DND-41 (cell line): ENCODE measurements at regions not wholly inside any gene's neighbourhood (a gene's known extent, or its start where the extent isn't known, plus 50 kb on each side); places are given as distances from the start of the nearest gene placed in this dataset.

Source experiments
- ATAC-seq: fragments of 200-7000 bp; cut with Tn5 transposase; 3 replicates; pipeline ENCODE4 v1.9.1; 2021; ENCODE audit warnings: low read depth; ENCODE audit not compliant: insufficient read depth
- DNase-seq: peaks from one replicate; pipeline ENCODE4 v3.0.0-alpha.2; 2020
- H2AFZ ChIP-seq: 2 replicates; pipeline ENCODE4 v1.6.0; 2012; ENCODE audit warnings: low read depth, low read length
- H3K27ac ChIP-seq: 2 replicates; pipeline ENCODE4 v1.5.1; 2012; ENCODE audit warnings: low read length, inconsistent platforms
- H3K27me3 ChIP-seq: fragments of 200-600 bp; sonication (generic); 2 replicates; pipeline ENCODE4 v1.6.0; 2012; ENCODE audit warnings: low read length, mild to moderate bottlenecking, inconsistent platforms; ENCODE audit not compliant: insufficient read depth, poor library complexity
- H3K36me3 ChIP-seq: 2 replicates; pipeline ENCODE4 v1.5.1; 2012; ENCODE audit warnings: low read length, inconsistent platforms; ENCODE audit not compliant: insufficient read depth
- H3K4me1 ChIP-seq: 2 replicates; pipeline ENCODE4 v1.5.1; 2012; ENCODE audit warnings: mild to moderate bottlenecking, low read length; ENCODE audit not compliant: insufficient read depth
- H3K4me2 ChIP-seq: 2 replicates; pipeline ENCODE4 v1.6.0; 2012; ENCODE audit warnings: mild to moderate bottlenecking, moderate library complexity, low read length, inconsistent platforms; ENCODE audit not compliant: insufficient read depth
- H3K4me3 ChIP-seq, 2 experiments: fragments of 200-600 bp in 1 of 2; shearing (Covaris generic) in 1 of 2; 2 replicates each; pipeline ENCODE4 v1.5.1; 2012 to 2016; ENCODE audit warnings: inconsistent platforms in 2 of 2, low read length in 2 of 2, mild to moderate bottlenecking in 2 of 2, low read depth in 1 of 2, moderate library complexity in 1 of 2
- H3K79me2 ChIP-seq: 2 replicates; pipeline ENCODE4 v1.6.0; 2012; ENCODE audit warnings: low read length, inconsistent platforms; ENCODE audit not compliant: insufficient read depth
- H3K9ac ChIP-seq: 2 replicates; pipeline ENCODE4 v1.6.0; 2012; ENCODE audit warnings: low read depth, mild to moderate bottlenecking, inconsistent platforms, low read length, moderate library complexity
- H3K9me3 ChIP-seq: 2 replicates; pipeline ENCODE4 v1.5.1; 2012; ENCODE audit warnings: low read length, moderate library complexity, mild to moderate bottlenecking, inconsistent platforms; ENCODE audit not compliant: insufficient read depth, severe bottlenecking
- H4K20me1 ChIP-seq: 2 replicates; pipeline ENCODE4 v1.6.0; 2012; ENCODE audit warnings: low read length; ENCODE audit not compliant: insufficient read depth
- CTCF ChIP-seq: IDR thresholded peaks from 2 replicates; pipeline ENCODE4 v1.5.1; 2012; ENCODE audit warnings: borderline replicate concordance, low read length, moderate library complexity, mild to moderate bottlenecking; ENCODE audit not compliant: poor library complexity, severe bottlenecking; ENCODE audit errors: extremely low read depth
- EZH2 ChIP-seq: IDR thresholded peaks from 3 replicates; pipeline ENCODE4 v1.6.1; 2012; ENCODE audit warnings: borderline replicate concordance, low read depth, mild to moderate bottlenecking, moderate library complexity, low read length, inconsistent platforms; ENCODE audit not compliant: severe bottlenecking

DNA sequence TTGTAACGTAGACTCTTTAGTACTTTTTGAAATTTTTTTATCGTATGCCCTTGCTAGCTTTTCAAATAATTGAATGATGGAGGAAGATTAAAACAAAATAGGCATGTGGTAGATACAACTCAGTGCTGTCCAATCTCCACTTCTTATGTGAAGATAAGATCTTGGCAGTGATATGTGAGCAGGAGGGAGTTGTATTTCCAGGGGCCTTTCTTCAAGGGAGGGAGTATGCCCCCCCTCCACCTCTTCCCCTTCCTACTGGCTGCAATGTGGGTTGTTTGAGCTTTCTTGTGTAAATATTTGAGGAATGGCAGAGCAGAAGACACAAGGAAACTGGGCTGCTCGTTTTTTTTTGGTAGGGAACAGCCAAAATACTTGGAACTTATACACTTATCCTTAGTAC is 374.9 kb downstream of the PSAT1 start:
- Histone ChIP-seq H3K9me3 (no peaks in the 10 kb centered on the region), H3K9ac (no peak overlapping the region), H3K27ac (no peak overlapping the region), H3K79me2 (no peaks in the 10 kb centered on the region), H2AFZ (no peak overlapping the region), H3K4me2 (no peak overlapping the region), H4K20me1 (no peaks in the 10 kb centered on the region), H3K4me1 (no peaks in the 10 kb centered on the region), H3K36me3 (no peaks in the 10 kb centered on the region), H3K27me3 (peaks cover 3% of the 10 kb centered on the region), H3K4me3 (no peak overlapping the region)
- TF ChIP-seq CTCF (no peak), EZH2 (no peak)
- no peak for ATAC-seq
- DNase-seq, result no peak

DNA sequence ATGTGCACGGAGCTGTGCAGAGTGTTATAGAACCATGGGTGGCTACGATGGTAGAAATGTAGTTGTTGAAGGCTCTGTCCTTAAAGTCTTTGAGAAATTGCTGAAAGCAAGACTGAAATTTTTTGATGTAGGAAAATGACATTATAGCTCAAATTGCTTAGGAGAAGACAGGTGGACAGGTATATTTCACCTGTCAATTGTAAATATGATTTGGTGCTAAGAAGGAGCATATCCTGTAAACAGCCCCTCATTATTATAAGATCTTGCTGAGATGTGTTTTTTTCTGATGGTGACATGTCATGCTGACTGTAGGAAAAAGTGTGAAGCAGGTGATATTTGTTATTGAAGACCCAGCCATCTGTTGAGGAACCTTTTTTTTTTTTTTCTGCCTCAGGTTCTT is 377.9 kb downstream of the PSAT1 start:
- DNase-seq, result no peak
- Histone ChIP-seq H3K79me2 (no peaks in the 10 kb centered on the region), H3K4me1 (no peaks in the 10 kb centered on the region), H3K4me3 (no peak overlapping the region), H3K9me3 (no peaks in the 10 kb centered on the region), H4K20me1 (no peaks in the 10 kb centered on the region), H3K27ac (no peak overlapping the region), H3K4me2 (no peak overlapping the region), H3K9ac (no peak overlapping the region), H2AFZ (no peak overlapping the region), H3K27me3 (peaks cover 3% of the 10 kb centered on the region), H3K36me3 (no peaks in the 10 kb centered on the region)
- TF ChIP-seq EZH2 (no peak), CTCF (no peak)
- no peak for ATAC-seq

DNA sequence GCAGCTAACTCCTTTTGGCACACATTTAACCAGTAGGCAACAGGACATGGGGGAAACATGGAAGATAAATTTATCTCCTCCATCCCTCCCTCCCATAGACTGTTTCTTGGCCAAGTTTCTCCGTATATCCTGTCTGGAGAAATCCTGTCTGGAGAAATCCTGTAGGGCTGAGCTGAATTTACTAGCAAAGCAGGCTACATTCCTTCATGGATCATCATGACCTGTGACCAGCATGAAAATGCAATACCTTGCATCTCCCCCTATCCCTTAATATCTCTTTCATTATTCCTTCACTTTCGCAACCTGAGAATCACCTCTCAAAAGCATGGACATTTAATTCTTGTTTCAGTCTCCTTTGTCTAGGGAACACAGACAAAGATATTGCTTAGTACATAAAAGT is 379.1 kb downstream of the PSAT1 start:
- no peak for ATAC-seq
- Histone ChIP-seq H3K9ac (no peak overlapping the region), H3K36me3 (no peaks in the 10 kb centered on the region)

More for the DNA sequence above, 379.1 kb downstream of the PSAT1 start:
- H3K9me3 ChIP-seq, result no peaks in the 10 kb centered on the region
- no peak overlapping the region for H2AFZ ChIP-seq
- H3K27me3 ChIP-seq, result peaks cover 3% of the 10 kb centered on the region
- no peak overlapping the region for H3K4me2 ChIP-seq
- H3K4me1 ChIP-seq, result no peaks in the 10 kb centered on the region
- H3K79me2 ChIP-seq, result no peaks in the 10 kb centered on the region
- H4K20me1 ChIP-seq, result no peaks in the 10 kb centered on the region
- H3K4me3 ChIP-seq, result no peak overlapping the region
- TF ChIP-seq EZH2, result no peak
- no peak for TF ChIP-seq CTCF
- DNase-seq, result no peak
- no peak overlapping the region for H3K27ac ChIP-seq
